ENCODE measurements at regions not wholly inside any gene's neighbourhood (a gene's known extent, or its start where the extent isn't known, plus 50 kb on each side); places are given as distances from the start of the nearest gene placed in this dataset.

- TF ChIP-seq POLR2AphosphoS5 (IDR thresholded peaks at IDR 0.05; ENCODE audit: low read depth, low read length) (no peak), POLR2A (IDR thresholded peaks at IDR 0.05; ENCODE audit: low read depth, low read length) (no peak)
These were observed 57.7 kb upstream of the IGFBP3 start for GRCh38 chr7:45978731-45979211.
